ENCODE measurements at regions not wholly inside any gene's neighbourhood (a gene's known extent, or its start where the extent isn't known, plus 50 kb on each side); places are given as distances from the start of the nearest gene placed in this dataset.

DNA sequence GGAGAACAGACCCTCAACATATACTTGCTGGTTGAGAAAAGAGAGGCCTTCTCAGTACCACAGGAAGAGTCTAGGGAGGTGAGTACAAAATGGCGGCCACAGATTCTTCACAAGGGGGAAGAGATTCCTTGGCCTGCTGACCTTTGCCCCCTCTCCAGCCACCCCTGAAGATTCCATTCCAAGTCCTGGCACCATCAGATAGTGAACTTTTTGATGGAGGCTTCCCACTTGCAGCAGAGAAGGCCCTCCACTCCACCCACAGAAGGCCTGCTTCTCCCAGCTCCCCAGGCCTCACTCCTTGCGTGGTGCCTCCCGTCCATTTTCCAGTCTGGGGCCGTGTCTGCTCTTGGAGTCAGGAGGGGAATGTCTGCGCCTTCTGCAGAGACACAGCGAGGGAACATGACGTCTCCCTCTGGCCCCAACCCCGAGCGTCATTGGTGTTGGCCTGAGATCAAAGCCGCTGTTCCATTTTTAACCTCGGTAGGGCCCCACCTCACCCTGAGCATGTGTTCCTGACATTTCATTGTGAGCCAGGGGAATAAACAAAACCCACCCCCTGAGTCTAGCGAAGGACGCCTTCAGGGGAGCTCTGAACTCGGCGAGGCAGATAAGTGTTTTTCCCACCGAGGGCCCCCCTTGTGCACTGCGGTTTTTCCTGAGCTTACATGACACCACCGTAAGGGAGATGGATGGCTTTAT lies 268.7 kb upstream of the TBX3 start:
- TF ChIP-seq, protein P1, sequence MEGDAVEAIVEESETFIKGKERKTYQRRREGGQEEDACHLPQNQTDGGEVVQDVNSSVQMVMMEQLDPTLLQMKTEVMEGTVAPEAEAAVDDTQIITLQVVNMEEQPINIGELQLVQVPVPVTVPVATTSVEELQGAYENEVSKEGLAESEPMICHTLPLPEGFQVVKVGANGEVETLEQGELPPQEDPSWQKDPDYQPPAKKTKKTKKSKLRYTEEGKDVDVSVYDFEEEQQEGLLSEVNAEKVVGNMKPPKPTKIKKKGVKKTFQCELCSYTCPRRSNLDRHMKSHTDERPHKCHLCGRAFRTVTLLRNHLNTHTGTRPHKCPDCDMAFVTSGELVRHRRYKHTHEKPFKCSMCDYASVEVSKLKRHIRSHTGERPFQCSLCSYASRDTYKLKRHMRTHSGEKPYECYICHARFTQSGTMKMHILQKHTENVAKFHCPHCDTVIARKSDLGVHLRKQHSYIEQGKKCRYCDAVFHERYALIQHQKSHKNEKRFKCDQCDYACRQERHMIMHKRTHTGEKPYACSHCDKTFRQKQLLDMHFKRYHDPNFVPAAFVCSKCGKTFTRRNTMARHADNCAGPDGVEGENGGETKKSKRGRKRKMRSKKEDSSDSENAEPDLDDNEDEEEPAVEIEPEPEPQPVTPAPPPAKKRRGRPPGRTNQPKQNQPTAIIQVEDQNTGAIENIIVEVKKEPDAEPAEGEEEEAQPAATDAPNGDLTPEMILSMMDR (IDR thresholded peaks at IDR 0.05; ENCODE audit: low read length, missing control alignments): no peak
- DNase-seq (ENCODE audit: low read depth): peak; percentile 23
- no peak overlapping the region for H3K4me3 ChIP-seq (replicated peaks; ENCODE audit: low read depth, low read length)

DNA sequence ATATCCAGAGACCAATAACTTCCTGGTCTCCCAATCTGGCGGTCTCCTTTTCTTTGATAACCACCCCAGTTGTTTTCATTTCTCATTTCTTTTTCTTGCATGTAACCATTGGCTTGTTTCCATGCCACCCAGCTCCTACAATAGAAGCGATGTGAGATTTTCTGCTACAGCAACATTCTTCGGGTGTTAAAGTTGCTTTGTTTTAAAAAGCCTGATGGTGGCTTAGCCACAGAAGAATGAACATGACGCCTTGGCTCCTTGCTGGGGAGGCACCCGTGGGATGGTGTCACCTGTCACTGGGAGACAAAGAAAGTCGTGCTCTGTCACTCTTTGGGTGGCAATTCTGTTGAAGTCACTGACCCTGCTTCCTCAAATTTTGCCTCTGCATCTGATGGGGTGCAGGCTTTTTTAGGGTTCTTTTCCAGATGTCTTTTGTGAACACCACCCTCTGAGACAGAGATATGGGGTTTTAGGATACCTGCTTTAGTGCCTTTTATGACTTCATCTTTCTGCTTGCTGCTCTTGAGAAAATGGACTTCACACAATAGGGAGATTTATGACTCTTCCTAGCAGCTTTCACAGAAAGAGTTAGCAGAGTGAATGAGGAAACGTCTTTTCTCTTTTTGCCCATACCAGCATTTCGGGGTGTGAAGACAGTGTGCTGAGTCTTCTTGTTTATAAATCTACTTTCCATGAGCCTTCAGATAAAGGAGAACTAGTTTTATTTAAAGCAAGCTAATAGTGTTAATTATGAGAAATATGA lies 265.3 kb upstream of the TBX3 start:
- TF ChIP-seq, protein P1 (IDR thresholded peaks at IDR 0.05; ENCODE audit: low read length, missing control alignments): no peak
- no peak overlapping the region for H3K4me3 ChIP-seq (replicated peaks; ENCODE audit: low read depth, low read length)
- no peak for DNase-seq (ENCODE audit: low read depth)

DNA sequence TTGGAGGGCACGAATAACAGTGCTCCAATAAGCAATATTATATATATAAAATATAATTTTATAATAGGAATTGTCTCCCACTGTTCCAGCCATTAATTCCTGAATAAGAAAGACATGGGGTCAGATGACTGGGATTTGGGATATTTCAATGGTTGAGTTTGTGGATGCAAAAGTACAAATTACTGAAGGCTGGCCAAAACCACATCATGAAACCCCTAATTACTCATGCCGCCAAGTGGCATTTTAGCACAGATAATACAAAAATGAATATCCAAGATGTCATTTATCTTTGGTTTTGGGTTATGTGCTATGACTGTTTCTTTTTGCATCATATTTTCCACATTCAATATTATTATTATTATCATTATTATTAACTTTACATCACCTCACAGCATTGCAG lies 261.4 kb upstream of the TBX3 start:
- no peak overlapping the region for H3K4me3 ChIP-seq (replicated peaks; ENCODE audit: low read depth, low read length)
- DNase-seq (ENCODE audit: low read depth): no peak
- TF ChIP-seq, protein P1 (IDR thresholded peaks at IDR 0.05; ENCODE audit: low read length, missing control alignments): no peak

DNA sequence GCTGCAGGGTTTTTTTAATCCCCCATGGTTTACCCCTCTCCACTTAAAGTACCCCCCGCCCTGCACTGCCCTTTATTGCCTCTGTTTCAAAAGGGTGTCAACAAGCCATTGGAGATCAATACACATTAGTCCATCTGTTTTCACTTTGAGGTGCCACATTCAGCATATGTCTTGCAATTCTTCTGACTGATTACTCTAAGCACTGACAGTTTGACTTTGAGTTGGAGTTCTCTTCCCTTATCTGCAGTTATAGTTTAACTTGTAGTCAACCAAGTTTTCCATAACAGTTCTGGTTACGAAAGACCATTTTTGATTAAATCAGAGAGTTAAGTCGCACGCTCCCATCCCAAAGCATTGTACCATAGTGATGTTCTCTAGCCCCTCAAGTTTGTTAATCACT lies 260.8 kb upstream of the TBX3 start:
- H3K4me3 ChIP-seq (replicated peaks; ENCODE audit: low read depth, low read length): no peak overlapping the region
- no peak for DNase-seq (ENCODE audit: low read depth)
- TF ChIP-seq, protein P1 (IDR thresholded peaks at IDR 0.05; ENCODE audit: low read length, missing control alignments): no peak

DNA sequence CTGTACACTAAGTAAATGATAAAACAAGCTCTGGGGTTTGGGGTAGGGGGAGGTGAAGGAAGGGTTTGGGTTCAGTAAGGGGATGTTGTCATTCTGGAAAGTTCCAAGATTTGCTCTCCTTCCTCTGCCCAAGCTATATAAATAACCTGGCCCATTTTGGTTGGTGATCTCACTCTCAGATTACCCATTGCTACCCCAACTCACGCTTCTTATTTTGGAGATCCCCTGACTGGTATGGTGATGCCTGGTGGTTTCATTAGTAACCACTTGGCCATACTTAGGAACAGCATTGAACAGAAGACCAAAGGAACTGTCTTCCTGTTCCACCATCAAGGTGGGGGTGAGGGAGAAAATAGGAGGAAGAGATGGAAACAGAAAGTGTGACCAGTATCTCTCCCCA lies 259.6 kb upstream of the TBX3 start:
- TF ChIP-seq, protein P1 (IDR thresholded peaks at IDR 0.05; ENCODE audit: low read length, missing control alignments): no peak

DNA sequence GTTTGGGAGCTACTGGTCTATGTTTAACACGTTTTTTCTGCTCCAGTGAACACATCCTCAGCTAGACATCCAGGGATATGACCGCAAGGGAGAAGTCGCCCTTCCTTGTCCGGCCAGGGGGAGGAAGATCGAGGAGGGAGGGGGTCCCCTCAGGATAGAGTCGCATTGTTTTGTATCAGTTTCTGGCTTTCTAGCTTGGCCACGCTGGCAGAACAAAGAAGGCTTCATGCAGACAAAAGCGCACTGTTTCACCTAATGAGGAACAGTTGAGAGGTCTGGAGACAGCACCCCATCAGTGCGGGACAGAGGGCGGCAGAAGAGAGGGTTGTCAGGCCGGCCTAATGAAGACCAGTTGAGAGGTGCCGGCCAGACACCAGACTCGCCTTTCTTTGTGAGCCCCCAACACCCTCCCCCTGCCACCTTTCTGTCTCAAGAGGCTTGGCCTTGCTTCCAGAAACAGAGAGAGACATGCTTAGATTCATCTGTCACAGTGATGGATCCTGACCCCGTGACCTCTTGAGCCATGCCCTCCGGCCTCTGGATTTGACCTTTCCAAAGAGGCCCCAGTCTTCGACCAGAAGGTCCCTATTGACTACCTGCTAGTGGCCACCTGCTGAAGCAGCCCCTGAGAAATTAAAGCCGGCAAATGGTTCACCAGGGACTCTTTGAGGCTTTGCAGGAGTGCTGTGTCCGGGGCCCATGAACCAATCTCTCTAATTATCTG lies 254.7 kb upstream of the TBX3 start:
- TF ChIP-seq, protein P1 (IDR thresholded peaks at IDR 0.05; ENCODE audit: low read length, missing control alignments): no peak
- no peak overlapping the region for H3K4me3 ChIP-seq (replicated peaks; ENCODE audit: low read depth, low read length)
- no peak for DNase-seq (ENCODE audit: low read depth)

More for the DNA sequence above, 259.6 kb upstream of the TBX3 start:
- H3K4me3 ChIP-seq (replicated peaks; ENCODE audit: low read depth, low read length): no peak overlapping the region
- no peak for DNase-seq (ENCODE audit: low read depth)
